A549 (cell line): ENCODE measurements at regions not wholly inside any gene's neighbourhood (a gene's known extent, or its start where the extent isn't known, plus 50 kb on each side); places are given as distances from the start of the nearest gene placed in this dataset.

Source experiments
- ATAC-seq, 2 experiments: fragments of 200-7000 bp in 1 of 2; fragments of >200 bp in 1 of 2; cut with Nextera tagmentation in 1 of 2; cut with Tn5 transposase in 1 of 2; 3 replicates each; pipeline versions ENCODE4 v1.8.0 to v1.9.1; 2018 to 2020; ENCODE audit warnings: mild to moderate bottlenecking in 1 of 2, moderate library complexity in 1 of 2
- CTCF ChIA-PET: fragments of 300-600 bp; sonication (Branson Sonifier 250); formaldehyde crosslinking; extraction: SDS; loops from one replicate; lab custom pipeline; 2021; ENCODE audit warnings: antibody characterized with exemption, inconsistent platforms; lab: Yijun Ruan, JAX
- POLR2A ChIA-PET: fragments of 350-600 bp; formaldehyde crosslinking; extraction: SDS; loops from one replicate; lab custom pipeline; 2021; ENCODE audit warnings: antibody characterized with exemption, inconsistent platforms; lab: Yijun Ruan, JAX
- DNase-seq, 2 experiments: peaks; one replicate each; pipeline versions ENCODE4 v3.0.0 to v3.0.0-alpha.2; 2011 to 2016; ENCODE audit warnings: low read depth in 1 of 2, low spot score in 1 of 2
- FAIRE-seq: peaks from 2 replicates; lab custom pipeline; 2011; peaks lifted over from hg19 to GRCh38; lab: Jason Lieb, UNC
- H3K27ac ChIP-seq, 2 experiments: fragments of >200 bp; sonication (Bioruptor Twin); formaldehyde crosslinking; 3 replicates each; pipeline ENCODE4 v1.5.1; 2016 to 2017
- H3K4me1 ChIP-seq: fragments of >200 bp; sonication (Bioruptor Twin); formaldehyde crosslinking; 3 replicates; pipeline ENCODE4 v1.6.1; 2016
- H3K4me2 ChIP-seq: fragments of >200 bp; sonication (Bioruptor Twin); formaldehyde crosslinking; 3 replicates; pipeline ENCODE4 v1.6.1; 2016
- H3K4me3 ChIP-seq: fragments of >200 bp; sonication (Bioruptor Twin); formaldehyde crosslinking; 3 replicates; pipeline ENCODE4 v1.5.1; 2016
- H3K9me3 ChIP-seq: fragments of >200 bp; sonication (Bioruptor Twin); formaldehyde crosslinking; 3 replicates; pipeline ENCODE4 v1.6.1; 2016
- BCL3 ChIP-seq: fragments of >200 bp; sonication (Bioruptor Twin); formaldehyde crosslinking; IDR thresholded peaks from 3 replicates; pipeline ENCODE4 v1.6.1; 2016
- BHLHE40 ChIP-seq: IDR thresholded peaks from 2 replicates; pipeline ENCODE4 v1.6.1; 2012; ENCODE audit warnings: low read depth, low read length, inconsistent platforms
- CHD4 ChIP-seq: fragments of 200-600 bp; sonication (generic); IDR thresholded peaks from 2 replicates; pipeline ENCODE4 v1.6.1; 2016; ENCODE audit warnings: antibody characterized with exemption, mild to moderate bottlenecking, borderline replicate concordance
- CTCF ChIP-seq: fragments of >200 bp; sonication (Bioruptor Twin); formaldehyde crosslinking; IDR thresholded peaks from 3 replicates; pipeline ENCODE4 v1.5.1; 2016
- EHF ChIP-seq: fragments of 250-450 bp; sonication (Bioruptor Pico); IDR thresholded peaks from 2 replicates; pipeline ENCODE4 v1.5.0; 2020; ENCODE audit warnings: mild to moderate bottlenecking
- ESRRA ChIP-seq: fragments of 150-350 bp; IDR thresholded peaks from 2 replicates; pipeline ENCODE4 v1.6.1; 2014; ENCODE audit warnings: mild to moderate bottlenecking, low read length, borderline replicate concordance
- FOSL2 ChIP-seq, 2 experiments: fragments of 450-650 bp in 1 of 2; fragments of >200 bp in 1 of 2; sonication (Bioruptor Twin) in 1 of 2; formaldehyde crosslinking; IDR thresholded peaks; 2 replicates each; pipeline versions ENCODE4 v1.5.0 to v1.6.1; 2016 to 2020; ENCODE audit warnings: mild to moderate bottlenecking in 1 of 2, moderate library complexity in 1 of 2
- HEYL ChIP-seq: fragments of 250-450 bp; sonication (Bioruptor Pico); IDR thresholded peaks from 2 replicates; pipeline ENCODE4 v1.8.0; 2021; ENCODE audit warnings: mild to moderate bottlenecking, moderate library complexity
- HOXB5 ChIP-seq: fragments of 250-450 bp; sonication (Bioruptor Pico); IDR thresholded peaks from 2 replicates; pipeline ENCODE4 v1.5.0; 2020; ENCODE audit warnings: mild to moderate bottlenecking, moderate library complexity
- KDM5A ChIP-seq: fragments of 200-600 bp; sonication (generic); IDR thresholded peaks from 2 replicates; pipeline ENCODE4 v1.6.1; 2016; ENCODE audit warnings: antibody characterized with exemption, mild to moderate bottlenecking
- MAZ ChIP-seq: fragments of 150-350 bp; IDR thresholded peaks from 2 replicates; pipeline ENCODE4 v1.6.1; 2014; ENCODE audit warnings: antibody characterized with exemption, low read depth, low read length, borderline replicate concordance
- MYC ChIP-seq: IDR thresholded peaks from 2 replicates; pipeline ENCODE4 v1.6.1; 2012; ENCODE audit warnings: mild to moderate bottlenecking, inconsistent platforms, low read length, improper control_type of control experiment, borderline replicate concordance
- NR3C1 ChIP-seq: fragments of >200 bp; sonication (Bioruptor Twin); formaldehyde crosslinking; IDR thresholded peaks from 3 replicates; pipeline ENCODE4 v1.6.1; 2017
- PHF8 ChIP-seq: fragments of 200-600 bp; sonication (generic); IDR thresholded peaks from 2 replicates; pipeline ENCODE4 v1.6.1; 2016; ENCODE audit warnings: low read depth, mild to moderate bottlenecking, antibody characterized with exemption, moderate library complexity, borderline replicate concordance
- RAD21 ChIP-seq, 2 experiments: fragments of >200 bp in 1 of 2; sonication (Bioruptor Twin) in 1 of 2; formaldehyde crosslinking in 1 of 2; IDR thresholded peaks in 1 of 2; conservative IDR thresholded peaks in 1 of 2; 2 replicates in 1 of 2; 3 replicates in 1 of 2; pipeline ENCODE4 v1.6.1; 2012 to 2018; ENCODE audit warnings: inconsistent platforms in 1 of 2
- RFX5 ChIP-seq: fragments of 450-650 bp; IDR thresholded peaks from 2 replicates; pipeline ENCODE4 v1.7.1; 2014; ENCODE audit warnings: antibody characterized with exemption, mild to moderate bottlenecking, moderate library complexity
- ZC3H11A ChIP-seq: fragments of 450-650 bp; IDR thresholded peaks from 2 replicates; pipeline ENCODE4 v1.6.1; 2014; ENCODE audit warnings: antibody characterized with exemption, mild to moderate bottlenecking
- ZNF302 ChIP-seq: fragments of 250-450 bp; sonication (Bioruptor Pico); IDR thresholded peaks from 2 replicates; pipeline ENCODE4 v1.9.0; 2021; ENCODE audit warnings: inconsistent platforms, mild to moderate bottlenecking, moderate library complexity
- WGBS: methylation state at CpG from one replicate; pipeline ENCODE4 v1.1.6; 2017; ENCODE audit errors: missing lambda C conversion rate; 5-methylcytosine and 5-hydroxymethylcytosine counted together
- TF ChIP-seq, protein P1 (sequence below): fragments of 250-450 bp; sonication (Bioruptor Pico); IDR thresholded peaks from 2 replicates; pipeline ENCODE4 v1.5.0; 2020; ENCODE audit warnings: low read depth, mild to moderate bottlenecking, moderate library complexity

GRCh38 chr22:47801541-47802245, 1039.2 kb downstream of the TBC1D22A start:
- 44% methylated on average over 5 of the region's 11 CpGs for WGBS
- ATAC-seq, result no peak
- TF ChIP-seq ZC3H11A (no peak), CHD4 (no peak), MAZ (no peak), EHF (no peak), BCL3 (no peak)
- TF ChIP-seq, protein P1, sequence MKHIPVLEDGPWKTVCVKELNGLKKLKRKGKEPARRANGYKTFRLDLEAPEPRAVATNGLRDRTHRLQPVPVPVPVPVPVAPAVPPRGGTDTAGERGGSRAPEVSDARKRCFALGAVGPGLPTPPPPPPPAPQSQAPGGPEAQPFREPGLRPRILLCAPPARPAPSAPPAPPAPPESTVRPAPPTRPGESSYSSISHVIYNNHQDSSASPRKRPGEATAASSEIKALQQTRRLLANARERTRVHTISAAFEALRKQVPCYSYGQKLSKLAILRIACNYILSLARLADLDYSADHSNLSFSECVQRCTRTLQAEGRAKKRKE (CRISPR knock-in tag), result no peak
- TF ChIP-seq, all 56 proteins: peak for 0
- Histone ChIP-seq H3K4me2 (no peak overlapping the region), H3K9me3 (no peaks in the 10 kb centered on the region; the same call in 2 of the 3 replicates), H3K27ac (no peak overlapping the region), H3K4me3 (no peak overlapping the region), H3K4me1 (no peaks in the 10 kb centered on the region)
- ChIA-PET POLR2A (no interaction called here), CTCF (interaction anchor here (1.0 kb wide), 1 partner anchor 254 kb away, joined by 3 read pairs; no protein-coding TSS in a partner anchor)
- DNase-seq (no peak), FAIRE-seq (no peak)

DNA sequence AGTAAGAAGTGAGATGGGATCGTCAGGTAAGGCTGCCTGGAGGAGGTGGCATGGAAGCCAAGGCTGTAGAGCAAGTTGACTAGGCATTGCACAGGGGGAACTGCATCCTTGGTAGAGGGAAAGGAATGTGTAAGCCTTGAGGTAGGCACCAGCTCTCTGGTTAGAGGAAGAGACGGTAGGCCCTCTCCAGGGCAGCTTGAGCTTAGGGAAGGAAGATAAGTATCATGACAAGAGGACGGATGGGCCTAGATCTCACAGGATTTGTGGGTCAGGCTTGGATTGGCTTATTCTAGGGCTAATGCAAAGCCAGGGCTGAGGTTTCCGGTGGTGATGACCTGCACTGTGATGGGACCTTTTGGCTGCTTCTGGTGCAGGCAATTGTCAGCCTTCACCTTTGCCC, 1035.8 kb downstream of the TBC1D22A start:
- WGBS, result 68% methylated on average over 4 of the region's 4 CpGs
- ChIA-PET CTCF (no interaction called here), POLR2A (no interaction called here)
- no peak for DNase-seq
- TF ChIP-seq ESRRA (no peak), BHLHE40 (no peak), KDM5A (no peak), HEYL (CRISPR knock-in tag) (no peak), CTCF (no peak), PHF8 (no peak), ZNF302 (CRISPR knock-in tag) (no peak), FOSL2 (IDR thresholded peaks at IDR 0.05) (no peak), FOSL2 (CRISPR knock-in tag; IDR thresholded peaks at IDR 0.05) (no peak), HOXB5 (no peak), NR3C1 (no peak), MYC (no peak), RAD21 (conservative IDR thresholded peaks at IDR 0.05 in 1 of 2, IDR thresholded peaks at IDR 0.05 in 1 of 2) (no peak), RFX5 (no peak)
- TF ChIP-seq, protein P1 (CRISPR knock-in tag), result no peak
- Histone ChIP-seq H3K4me2 (no peak overlapping the region), H3K9me3 (no peaks in the 10 kb centered on the region; the same call in 2 of the 3 replicates), H3K4me3 (no peak overlapping the region), H3K4me1 (no peaks in the 10 kb centered on the region), H3K27ac (no peak overlapping the region)
- no peak for ATAC-seq
- no peak for FAIRE-seq
